Hindlimb muscle (tissue), 1 donor: ENCODE measurements at regions not wholly inside any gene's neighbourhood (a gene's known extent, or its start where the extent isn't known, plus 50 kb on each side); places are given as distances from the start of the nearest gene placed in this dataset.
"Not testable (repeated sequence)": the region's sequence is repeated elsewhere in the genome, so short reads cannot be mapped to it uniquely, and the experiment has no call there.

Experiments
- DNase-seq: peaks from one replicate; pipeline ENCODE4 v3.0.0-alpha.2; 2013

DNA sequence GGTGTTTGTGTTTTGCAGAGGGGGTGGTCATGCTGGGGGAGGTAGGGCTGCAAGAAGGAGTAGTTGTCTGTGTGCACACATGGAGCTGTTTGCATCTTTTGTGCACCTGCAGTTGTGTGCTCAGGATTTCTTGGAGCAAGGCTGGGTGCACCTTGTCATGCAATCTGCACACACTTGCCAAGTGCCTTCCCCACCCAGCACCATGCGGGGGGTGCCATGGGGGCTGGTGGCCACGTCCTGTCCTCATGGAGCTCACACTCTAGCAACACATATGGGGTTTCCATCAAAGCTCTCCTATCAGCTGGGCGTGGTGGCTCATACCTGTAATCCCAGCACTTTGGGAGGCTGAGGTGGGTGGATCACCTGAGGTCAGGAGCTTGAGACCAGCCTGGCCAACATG is 111.6 kb downstream of the CRLF3 start:
- DNase-seq, result not testable (repeated sequence)

- DNase-seq, result not testable (repeated sequence)
Measured at GRCh38 chr17:30711626-30712507, 112.6 kb downstream of the CRLF3 start.

- DNase-seq, result not testable (repeated sequence)
Measured at GRCh38 chr17:30711176-30711575, 113.3 kb downstream of the CRLF3 start.

- not testable (repeated sequence) for DNase-seq
Measured at GRCh38 chr17:30710276-30711088, 114.0 kb downstream of the CRLF3 start.

- DNase-seq, result not testable (repeated sequence)
Measured at GRCh38 chr17:30709561-30710275, 114.8 kb downstream of the CRLF3 start.

- DNase-seq, result peak; percentile 58
Measured at GRCh38 chr17:30709096-30709495, 115.4 kb downstream of the CRLF3 start.

DNA sequence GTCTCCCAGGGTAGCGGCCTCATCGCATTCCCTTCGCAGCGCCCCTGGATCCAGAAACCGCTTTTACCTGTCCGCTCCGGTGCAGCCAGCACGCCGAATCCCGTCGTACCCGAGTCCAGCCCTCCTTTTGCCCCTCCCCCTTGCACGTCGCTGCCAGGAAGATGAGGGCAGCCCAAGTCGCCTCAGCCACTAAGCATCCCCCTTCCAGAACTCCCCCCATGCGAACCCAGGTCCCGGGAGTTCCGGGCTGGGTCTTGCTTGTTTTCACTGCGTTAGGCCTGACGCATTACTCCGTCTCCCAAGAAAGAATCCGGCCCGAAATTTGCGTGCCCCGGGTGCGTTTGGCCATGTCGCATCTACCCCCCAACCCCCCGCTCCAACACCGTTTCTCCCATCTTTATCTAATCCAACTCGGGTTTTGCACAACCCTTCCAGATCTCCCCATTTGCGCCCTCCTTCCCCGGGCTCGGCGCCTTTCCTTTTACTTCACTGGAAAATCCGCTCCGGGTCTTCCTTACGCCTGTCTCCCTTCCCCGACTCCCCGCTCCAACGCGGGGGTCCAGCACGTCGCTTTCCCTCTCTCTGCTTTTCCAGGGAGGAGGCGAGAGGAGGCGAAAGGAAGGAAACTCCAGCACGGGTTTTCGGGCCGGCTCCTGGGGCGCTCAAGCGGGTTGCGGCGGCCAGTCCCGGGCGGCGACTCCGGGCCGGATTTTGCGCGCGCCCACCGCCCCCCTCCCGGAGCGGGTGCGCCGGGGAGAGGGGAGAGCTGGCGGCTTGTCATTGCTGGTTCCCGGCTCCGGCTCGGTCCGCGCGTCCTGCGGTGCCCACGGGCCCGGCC is 116.0 kb downstream of the CRLF3 start:
- peak; percentile 97 for DNase-seq

DNA sequence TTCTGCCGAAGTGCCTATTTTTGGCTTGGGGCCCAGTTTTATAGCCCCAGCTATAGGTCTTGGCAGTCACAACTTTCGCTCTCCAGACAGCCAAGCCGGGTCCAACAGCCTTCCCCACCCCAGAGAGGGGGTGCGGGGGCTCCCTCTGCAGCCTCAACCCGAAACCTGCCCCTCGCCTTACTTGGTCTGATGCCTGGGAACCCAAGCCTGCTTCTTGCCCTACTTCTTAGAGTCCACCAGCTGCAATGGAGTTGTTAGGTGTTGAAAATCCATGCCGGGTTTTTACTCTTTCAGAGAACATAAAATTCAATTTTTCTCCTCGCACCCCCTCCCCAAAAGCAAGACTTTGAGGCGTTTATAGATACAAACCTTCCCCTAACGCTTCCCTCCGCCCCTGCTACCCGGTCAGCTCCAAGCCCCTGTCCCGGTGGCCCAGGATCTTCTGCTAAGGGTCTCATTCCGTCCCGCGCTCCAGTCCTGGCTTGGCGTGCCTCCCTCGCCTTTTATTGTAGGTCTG is 116.7 kb downstream of the CRLF3 start:
- peak; percentile 67 for DNase-seq

DNA sequence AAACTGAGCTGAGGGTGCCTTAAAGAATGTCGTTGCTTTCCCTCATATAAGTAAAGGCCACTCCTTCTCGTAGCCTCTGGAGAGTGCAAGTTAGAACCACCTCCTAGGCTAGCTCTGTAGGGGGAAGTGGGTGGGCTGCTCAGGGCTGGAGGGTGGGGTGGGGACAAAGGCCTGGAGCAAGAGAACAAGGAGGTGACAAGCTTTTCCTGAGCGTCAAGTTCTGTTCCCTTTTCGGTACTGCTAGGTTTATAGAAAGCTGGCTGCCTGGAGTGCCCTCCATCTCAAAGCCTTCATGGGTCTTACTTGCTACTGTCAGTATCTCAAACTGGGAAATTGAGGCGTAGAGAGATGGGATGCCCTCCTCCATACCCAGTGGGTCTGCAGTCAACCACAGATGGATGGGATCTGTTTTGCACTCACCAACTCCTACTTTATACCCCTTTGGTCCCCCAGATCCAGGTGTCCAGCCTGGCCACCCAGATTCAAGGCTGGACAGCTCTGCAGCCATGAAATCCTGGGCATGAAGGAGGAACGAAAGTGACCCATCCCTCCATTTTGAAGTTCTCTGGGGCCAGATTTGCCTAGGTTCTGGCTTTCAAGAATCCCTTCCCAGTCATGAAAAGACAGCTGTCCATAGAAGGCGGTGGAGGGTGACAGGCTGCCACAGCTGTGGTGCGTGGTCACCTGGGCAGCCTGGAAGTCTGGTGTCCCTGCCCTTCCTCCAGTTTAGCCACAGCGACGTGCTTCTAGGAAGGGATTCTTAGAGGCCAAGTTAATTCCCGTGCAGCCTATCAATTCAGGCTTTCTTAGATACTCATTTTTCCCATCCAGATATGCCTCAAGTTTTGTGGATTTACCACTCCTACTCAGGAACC is 117.8 kb downstream of the CRLF3 start:
- not testable (repeated sequence) for DNase-seq

DNA sequence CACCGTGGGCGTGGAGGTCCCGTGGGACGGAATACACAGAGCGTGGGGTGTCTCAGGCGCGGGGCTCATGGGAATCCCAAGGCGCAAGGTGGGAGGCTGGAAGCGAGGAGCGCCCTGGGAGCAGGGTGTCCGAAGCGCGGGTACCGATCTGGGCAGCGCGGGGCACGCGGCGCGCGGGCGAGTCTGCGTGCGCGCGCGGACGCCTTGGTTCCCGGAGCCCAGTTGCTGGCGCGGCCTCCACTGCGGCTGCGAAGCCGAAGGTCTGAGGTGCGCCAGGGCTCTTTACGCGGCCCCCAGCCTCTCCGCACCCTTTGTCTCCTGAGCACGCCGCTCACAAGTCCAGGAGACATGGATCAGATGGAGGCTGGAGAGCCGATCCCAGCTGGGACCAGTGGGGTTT is 118.5 kb downstream of the CRLF3 start:
- DNase-seq, result not testable (repeated sequence)

- DNase-seq, result no peak
Measured at GRCh38 chr17:30701498-30701989, 122.9 kb downstream of the CRLF3 start.

GRCh38 chr17:30700833-30701232 is 123.7 kb downstream of the CRLF3 start:
- not testable (repeated sequence) for DNase-seq

DNA sequence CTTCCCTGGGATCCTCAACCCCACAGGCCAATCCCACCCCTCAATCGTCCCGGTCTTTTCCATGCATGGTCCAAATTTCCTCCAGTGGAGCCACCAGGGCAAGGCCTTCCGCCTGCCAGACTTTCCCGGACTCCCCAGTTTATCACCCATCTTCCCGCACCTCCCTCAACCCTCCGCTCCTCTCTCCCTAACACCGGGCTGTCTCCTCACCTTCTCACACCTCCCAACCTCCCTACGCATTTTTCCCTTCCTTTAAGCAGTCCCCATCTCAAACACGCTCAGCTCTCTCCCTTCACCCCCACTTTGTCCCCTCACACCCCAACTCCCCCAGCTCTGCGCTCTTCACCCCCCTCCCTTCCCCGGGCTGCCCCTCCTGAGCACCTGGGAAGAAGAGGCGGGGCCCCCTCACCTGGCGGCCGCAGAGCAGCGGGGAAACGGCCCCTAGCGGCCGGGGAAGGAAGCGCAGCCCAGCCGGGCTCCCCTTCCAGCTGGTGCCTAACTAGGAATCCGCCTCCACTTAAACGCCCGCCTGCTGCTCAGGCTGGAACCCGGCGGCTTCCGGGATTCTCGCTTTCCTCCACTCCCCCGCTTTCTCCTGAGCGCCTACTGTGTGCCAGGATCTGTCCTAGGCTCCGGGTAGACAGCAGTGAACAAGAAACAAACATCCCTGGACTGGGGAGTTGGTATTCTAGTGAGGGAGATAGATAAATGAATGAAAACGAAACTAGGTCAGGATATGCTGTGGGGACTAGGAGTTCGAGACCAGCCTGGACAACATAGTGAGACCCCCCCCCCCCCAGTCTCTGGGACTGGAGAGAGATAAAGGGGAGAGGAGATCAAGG is 126.7 kb downstream of the CRLF3 start:
- peak; percentile 53 for DNase-seq

GRCh38 chr17:30696234-30696633 is 128.3 kb downstream of the CRLF3 start:
- no peak for DNase-seq

GRCh38 chr17:30695265-30695811 is 129.2 kb downstream of the CRLF3 start:
- DNase-seq, result not testable (repeated sequence)

- not testable (repeated sequence) for DNase-seq
Measured at GRCh38 chr17:30693772-30694171, 130.7 kb downstream of the CRLF3 start.

DNA sequence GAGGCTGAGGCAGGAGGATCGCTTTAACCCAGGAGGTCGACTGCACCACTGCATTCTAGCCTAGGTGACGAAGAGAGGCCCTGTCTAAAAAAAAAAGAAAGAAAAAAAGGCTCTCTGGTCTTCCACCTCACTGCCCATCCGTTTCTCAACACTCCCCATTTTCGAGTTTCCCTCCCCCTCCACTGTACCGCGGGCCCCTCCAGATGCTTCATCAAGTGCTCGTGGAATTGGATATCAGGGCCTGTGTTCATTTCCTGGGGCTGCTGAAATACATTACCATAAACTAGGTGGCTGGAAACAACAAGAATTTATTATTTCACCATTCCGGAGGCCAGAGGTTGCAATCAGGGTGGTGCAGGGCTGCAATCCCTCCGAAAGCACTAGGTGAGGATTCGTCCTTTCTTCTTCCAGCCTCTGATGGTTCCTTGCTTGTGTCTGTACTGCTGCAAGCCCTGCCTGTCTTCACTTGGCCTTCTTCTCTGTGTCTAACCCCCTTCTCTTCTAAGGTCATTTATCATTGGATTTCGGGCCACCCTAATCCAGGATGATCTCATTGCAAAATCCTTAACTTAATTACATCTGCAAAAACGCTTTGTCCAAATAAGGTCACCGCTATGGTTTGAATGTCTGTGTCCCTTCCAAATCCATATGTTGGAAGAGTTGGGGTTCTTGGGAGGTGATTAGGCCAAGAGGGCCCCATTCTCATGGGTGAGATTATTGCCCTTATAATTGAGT is 135.1 kb downstream of the CRLF3 start:
- not testable (repeated sequence) for DNase-seq
